Gastroesophageal sphincter (tissue), 3 donors: ENCODE measurements at regions not wholly inside any gene's neighbourhood (a gene's known extent, or its start where the extent isn't known, plus 50 kb on each side); places are given as distances from the start of the nearest gene placed in this dataset.

Experiments used
- CTCF ChIP-seq, 4 experiments: fragments of 200-600 bp in 2 of 4; fragments of 450-650 bp in 2 of 4; sonication (generic) in 1 of 4; IDR thresholded peaks; one replicate each; pipeline ENCODE4 v1.5.1; 2017 to 2019; ENCODE audit warnings: antibody characterized with exemption in 4 of 4, mild to moderate bottlenecking in 2 of 4, moderate library complexity in 2 of 4
- EP300 ChIP-seq: sonication (generic); formaldehyde crosslinking; IDR thresholded peaks from one replicate; pipeline ENCODE4 v1.6.1; 2017; ENCODE audit warnings: antibody characterized with exemption, mild to moderate bottlenecking
- POLR2A ChIP-seq, 2 donors: fragments of 450-650 bp; IDR thresholded peaks; one replicate each; pipeline ENCODE4 v1.6.1; 2017; ENCODE audit warnings: antibody characterized with exemption in 2 of 2, mild to moderate bottlenecking in 2 of 2, moderate library complexity in 1 of 2
- POLR2AphosphoS5 ChIP-seq: sonication (generic); formaldehyde crosslinking; IDR thresholded peaks from one replicate; pipeline ENCODE4 v1.6.1; 2017; ENCODE audit warnings: antibody characterized with exemption

DNA sequence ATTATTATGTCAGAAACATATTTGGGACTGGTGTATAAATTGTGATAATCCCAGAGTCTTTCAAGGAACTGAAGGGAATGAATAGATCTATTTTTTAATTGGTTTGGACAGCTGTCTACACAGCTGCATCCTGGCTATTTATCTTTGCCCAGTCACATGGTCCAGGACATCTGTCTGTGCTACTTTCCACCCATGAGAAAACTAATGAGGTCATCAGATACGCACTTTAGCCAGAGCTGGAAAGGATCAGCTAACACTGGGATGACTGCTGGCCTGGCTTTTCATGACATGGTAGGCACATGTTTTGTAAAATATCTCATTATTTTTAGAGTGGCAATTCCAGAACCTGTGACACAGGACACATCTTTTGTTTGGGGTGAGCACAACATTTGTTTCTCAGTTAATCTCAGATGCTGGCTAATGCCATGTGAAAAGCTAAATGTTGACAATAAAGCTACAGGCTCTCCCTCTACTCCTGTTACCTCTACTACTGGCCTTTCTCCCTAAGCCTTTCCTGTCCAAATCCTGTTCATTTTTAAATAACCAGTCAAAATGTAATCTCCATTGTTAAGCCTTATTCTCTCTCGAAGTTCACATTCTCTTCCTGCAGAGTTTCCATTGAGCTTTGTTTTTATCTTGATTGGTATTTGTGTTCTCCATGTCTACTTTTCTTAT is 500.7 kb downstream of the RIT2 start:
- TF ChIP-seq POLR2A (IDR thresholded peaks at IDR 0.05) (no peak), POLR2AphosphoS5 (no peak), CTCF (IDR thresholded peaks at IDR 0.05) (no peak), EP300 (no peak)
